HG02884 (cell line): ENCODE measurements at regions not wholly inside any gene's neighbourhood (a gene's known extent, or its start where the extent isn't known, plus 50 kb on each side); places are given as distances from the start of the nearest gene placed in this dataset.

Source experiments
- ATAC-seq: cut with Tn5 transposase; IDR thresholded peaks from one replicate; pipeline ENCODE4 v1.9.1; 2021; ENCODE audit warnings: mild to moderate bottlenecking, moderate library complexity; ENCODE audit not compliant: unreplicated experiment

- no peak for ATAC-seq
These were observed 462.8 kb upstream of the ZNF462 start for GRCh38 chr9:106400170-106400569.

- ATAC-seq, result no peak
These were observed 462.0 kb upstream of the ZNF462 start for GRCh38 chr9:106400950-106401349.

- ATAC-seq, result no peak
These were observed 459.9 kb upstream of the ZNF462 start for GRCh38 chr9:106403081-106403480.

DNA sequence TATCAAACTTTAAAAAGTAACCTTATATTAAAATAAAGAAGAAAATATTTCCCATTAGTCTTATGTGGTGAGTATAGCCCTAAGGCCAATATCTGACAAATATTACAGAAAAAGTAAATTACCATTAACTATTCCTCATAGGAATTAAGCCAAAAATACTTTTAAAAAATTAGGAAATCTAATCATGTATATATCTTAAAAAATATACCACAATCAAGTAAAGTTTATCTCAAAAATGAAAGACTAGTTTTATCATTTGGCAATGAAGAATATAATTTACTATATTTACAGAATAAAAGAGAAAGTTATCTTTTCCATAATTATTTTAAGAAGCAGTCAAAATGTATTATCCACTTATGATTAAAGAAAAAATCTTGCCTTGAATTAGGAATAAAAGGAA, 458.8 kb upstream of the ZNF462 start:
- no peak for ATAC-seq

DNA sequence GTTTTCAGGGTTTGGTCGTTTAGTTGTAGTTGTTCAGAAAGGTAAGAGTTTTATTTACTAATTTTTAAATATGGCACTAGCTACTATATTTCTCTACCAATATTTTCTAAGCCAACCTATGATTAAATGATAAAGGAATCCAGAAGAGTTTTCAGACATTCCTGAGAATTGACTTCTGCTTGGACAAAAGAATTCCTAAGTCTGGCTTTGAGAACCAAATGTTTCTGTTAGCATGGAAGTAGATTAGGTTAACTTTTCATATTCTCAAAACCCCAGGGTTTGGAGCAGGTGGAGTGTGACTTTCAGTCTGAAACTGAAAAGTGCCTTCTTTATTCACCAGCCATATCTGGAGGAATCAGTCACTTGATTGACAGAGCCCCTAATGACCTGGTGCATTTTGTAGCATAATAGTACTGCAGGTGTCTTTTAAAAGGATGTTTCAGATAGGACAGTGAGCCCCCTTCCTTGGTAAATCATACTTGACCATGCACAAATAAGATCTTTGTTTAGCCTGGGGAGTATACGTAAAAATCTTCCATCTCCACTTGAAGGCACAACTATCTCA, 457.0 kb upstream of the ZNF462 start:
- no peak for ATAC-seq

GRCh38 chr9:106414042-106414441, 448.9 kb upstream of the ZNF462 start:
- ATAC-seq, result no peak

- ATAC-seq, result no peak
These were observed 445.3 kb upstream of the ZNF462 start for GRCh38 chr9:106417685-106418084.

GRCh38 chr9:106419829-106420228, 443.1 kb upstream of the ZNF462 start:
- no peak for ATAC-seq

- peak; percentile 68 for ATAC-seq
These were observed 442.4 kb upstream of the ZNF462 start for GRCh38 chr9:106420511-106420944.

GRCh38 chr9:106421772-106422171, 441.2 kb upstream of the ZNF462 start:
- peak; percentile 42 for ATAC-seq

GRCh38 chr9:106423575-106423974, 439.4 kb upstream of the ZNF462 start:
- ATAC-seq, result no peak

DNA sequence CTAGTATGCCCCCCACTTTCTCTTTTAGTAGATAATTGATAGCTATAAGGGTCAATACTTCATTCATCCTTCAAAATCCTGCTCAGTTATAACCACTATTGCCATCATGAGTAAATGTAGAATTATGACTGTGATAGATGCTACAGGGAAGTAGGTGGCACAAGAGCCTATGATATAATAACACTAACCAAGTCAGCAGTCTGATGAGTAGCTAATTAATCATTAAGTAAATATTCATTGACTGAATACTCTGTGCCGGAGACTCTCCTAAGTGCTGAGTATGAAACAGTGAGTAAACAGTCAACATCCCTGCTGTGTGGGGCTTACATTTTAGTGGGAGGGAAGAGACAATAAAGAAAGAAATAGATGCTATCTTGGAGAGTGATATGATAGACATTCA, 430.3 kb upstream of the ZNF462 start:
- ATAC-seq, result no peak

- no peak for ATAC-seq
These were observed 424.0 kb upstream of the ZNF462 start for GRCh38 chr9:106438928-106439327.

- no peak for ATAC-seq
These were observed 421.7 kb upstream of the ZNF462 start for GRCh38 chr9:106441283-106441682.

- no peak for ATAC-seq
These were observed 419.4 kb upstream of the ZNF462 start for GRCh38 chr9:106443520-106443919.

- no peak for ATAC-seq
These were observed 417.9 kb upstream of the ZNF462 start for GRCh38 chr9:106445107-106445506.

- no peak for ATAC-seq
These were observed 413.5 kb upstream of the ZNF462 start for GRCh38 chr9:106449336-106449927.

DNA sequence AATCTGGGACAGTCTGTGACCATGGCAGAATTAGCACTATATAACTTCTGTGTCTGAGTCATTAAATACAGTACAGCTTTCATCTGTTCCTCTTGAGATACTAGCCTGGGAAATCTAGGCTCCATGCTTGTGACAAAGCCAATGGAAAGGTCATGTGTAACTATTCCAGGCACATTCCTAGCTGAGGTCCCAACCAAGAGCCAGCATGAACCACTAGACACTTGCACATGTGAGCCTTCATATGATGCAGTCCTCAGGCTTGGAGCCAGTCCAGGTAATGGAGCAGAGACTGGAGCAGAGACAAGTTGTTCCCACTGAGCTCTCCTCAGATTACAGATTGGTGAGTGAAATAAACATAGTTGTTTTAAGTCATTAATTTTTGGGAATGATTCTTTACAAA, 412.4 kb upstream of the ZNF462 start:
- no peak for ATAC-seq

DNA sequence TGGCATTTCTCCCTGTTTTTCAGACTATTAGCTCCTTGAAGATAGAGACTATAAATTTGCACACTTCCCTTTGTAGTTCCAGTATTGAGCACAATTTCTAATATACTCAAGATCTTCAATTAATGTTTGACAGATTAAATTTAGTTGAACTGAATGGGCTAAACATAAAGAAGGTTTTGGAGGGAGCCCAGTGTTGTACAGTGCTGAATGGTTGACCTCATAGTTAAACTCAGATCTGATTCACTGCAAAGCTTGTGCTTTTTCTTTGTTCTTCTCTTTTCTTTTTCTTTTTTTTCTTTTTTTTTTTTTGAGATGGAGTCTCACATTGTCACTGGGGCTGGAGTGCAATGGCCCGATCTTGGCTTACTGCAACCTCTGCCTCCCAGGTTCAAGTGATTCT, 411.7 kb upstream of the ZNF462 start:
- no peak for ATAC-seq

DNA sequence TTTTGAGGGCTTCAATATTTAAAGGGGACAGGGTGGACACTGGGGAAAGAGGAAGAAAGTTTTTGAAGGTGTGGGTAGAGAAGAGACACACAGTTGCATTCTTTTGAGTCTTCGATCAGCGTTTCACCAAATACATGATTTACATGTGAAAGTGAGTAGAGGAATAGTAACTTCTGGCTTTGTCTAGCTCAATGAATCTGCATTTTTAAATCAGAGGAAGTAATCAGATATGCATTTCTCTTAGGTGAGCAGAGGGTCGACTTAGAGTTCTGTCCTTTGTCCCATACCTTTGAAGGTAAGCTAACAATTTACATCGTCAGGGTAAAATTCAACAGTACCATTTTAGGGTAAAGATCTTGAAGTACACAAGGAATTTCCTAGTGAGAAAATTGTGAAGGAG, 406.4 kb upstream of the ZNF462 start:
- ATAC-seq, result no peak

DNA sequence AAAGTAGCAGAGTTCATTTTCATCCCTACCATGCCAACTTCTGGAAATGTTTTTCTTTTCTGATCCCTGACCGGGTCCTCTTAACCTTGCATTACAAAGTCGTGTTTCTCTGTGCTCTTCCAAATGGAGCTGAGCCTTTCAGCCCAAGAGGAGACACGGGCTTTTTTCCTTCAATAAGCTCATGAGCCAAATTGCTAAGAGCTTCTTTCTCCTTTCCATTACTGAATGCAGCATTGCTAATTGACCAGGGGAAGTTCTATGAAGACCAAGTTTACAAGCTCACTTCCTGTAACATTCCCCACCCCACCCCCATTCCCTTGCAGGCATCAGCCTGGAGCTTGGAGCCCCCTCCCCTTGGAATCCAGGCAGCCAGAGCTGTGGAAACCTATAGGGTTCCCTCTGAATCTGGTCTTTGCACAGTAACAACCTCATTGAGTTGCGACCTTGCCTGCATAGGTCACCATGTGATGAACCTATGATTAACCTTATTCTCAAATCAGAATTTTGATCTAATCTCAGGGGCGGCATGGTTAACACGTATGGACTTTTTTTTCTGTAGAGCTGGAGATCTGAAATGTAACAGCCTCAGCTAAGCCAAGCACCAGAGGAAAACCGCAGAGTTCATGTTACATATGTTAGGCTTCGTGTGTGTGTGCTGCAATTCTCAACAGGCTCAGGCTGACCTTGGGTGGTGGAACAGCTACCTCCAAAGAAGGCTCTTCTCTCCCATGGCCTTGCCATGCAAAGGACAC, 395.7 kb upstream of the ZNF462 start:
- no peak for ATAC-seq

DNA sequence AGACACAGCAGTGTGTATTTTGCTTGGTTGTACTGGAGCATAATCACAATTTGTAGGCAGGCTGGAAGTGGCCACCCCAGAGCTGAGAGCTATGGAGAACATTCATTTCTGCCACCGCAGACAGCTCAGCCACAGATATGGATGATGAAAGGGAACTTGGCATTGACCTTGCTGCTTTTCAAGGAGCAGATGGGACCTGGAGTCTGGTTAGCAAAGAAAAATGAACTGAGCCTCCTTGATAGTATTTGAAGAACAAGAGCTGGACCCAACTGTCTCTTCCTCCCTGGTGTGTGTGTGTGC, 395.2 kb upstream of the ZNF462 start:
- no peak for ATAC-seq

- ATAC-seq, result peak; percentile 79
These were observed 394.5 kb upstream of the ZNF462 start for GRCh38 chr9:106468431-106468830.
